Esophagus muscularis mucosa (tissue), 4 donors: ENCODE measurements at regions not wholly inside any gene's neighbourhood (a gene's known extent, or its start where the extent isn't known, plus 50 kb on each side); places are given as distances from the start of the nearest gene placed in this dataset.

Source experiments
- DNase-seq: peaks from one replicate; pipeline ENCODE4 v3.0.0-alpha.2; 2017; ENCODE audit errors: extremely low spot score
- H3K27ac ChIP-seq, 4 donors: fragments of 200-600 bp; sonication (generic); replicated peaks in 1 of 4; 1 replicate in 3 of 4; 2 replicates in 1 of 4; pipeline ENCODE4 v1.5.1; 2016 to 2019; ENCODE audit warnings: mild to moderate bottlenecking in 1 of 4
- H3K27me3 ChIP-seq, 4 donors: fragments of 200-600 bp; sonication (generic); one replicate each; pipeline versions ENCODE4 v1.5.1 to v1.6.0; 2016 to 2019
- H3K36me3 ChIP-seq, 4 donors: fragments of 200-600 bp; sonication (generic); one replicate each; pipeline ENCODE4 v1.5.1; 2016 to 2019
- H3K4me1 ChIP-seq, 4 donors: fragments of 200-600 bp; sonication (generic); one replicate each; pipeline ENCODE4 v1.5.1; 2016 to 2019
- H3K4me3 ChIP-seq, 4 donors: fragments of 200-600 bp; sonication (generic); 1 replicate in 2 of 4; 2 replicates in 2 of 4; pipeline ENCODE4 v1.5.1; 2016 to 2019; ENCODE audit warnings: mild to moderate bottlenecking in 4 of 4, moderate library complexity in 1 of 4
- H3K9me3 ChIP-seq, 4 donors: fragments of 200-600 bp; sonication (generic); 1 replicate in 3 of 4; 2 replicates in 1 of 4; pipeline ENCODE4 v1.5.1; 2016 to 2019
- EP300 ChIP-seq: sonication (generic); formaldehyde crosslinking; IDR thresholded peaks from one replicate; pipeline ENCODE4 v1.6.1; 2017; ENCODE audit warnings: antibody characterized with exemption
- POLR2A ChIP-seq: fragments of 450-650 bp; IDR thresholded peaks from one replicate; pipeline ENCODE4 v1.6.1; 2017; ENCODE audit warnings: antibody characterized with exemption, moderate library complexity, mild to moderate bottlenecking, low read depth
- POLR2AphosphoS5 ChIP-seq, 2 donors: sonication (generic); formaldehyde crosslinking; IDR thresholded peaks; one replicate each; pipeline ENCODE4 v1.6.1; 2017; ENCODE audit warnings: antibody characterized with exemption in 2 of 2
- WGBS: methylation state at CpG from one replicate; pipeline ENCODE4 v1.1.5; 2018; 5-methylcytosine and 5-hydroxymethylcytosine counted together
- intact Hi-C: fragments of 100-400 bp; cut with DNase I; formaldehyde crosslinking; loops from one replicate; pipeline ENCODE4 v1.15.1; 2023
- TF ChIP-seq, protein P1 (sequence below), 3 experiments: fragments of 200-600 bp in 2 of 3; fragments of 450-650 bp in 1 of 3; sonication (generic) in 2 of 3; IDR thresholded peaks; one replicate each; pipeline ENCODE4 v1.5.1; 2017 to 2019; ENCODE audit warnings: antibody characterized with exemption in 3 of 3, mild to moderate bottlenecking in 2 of 3, moderate library complexity in 1 of 3

DNA sequence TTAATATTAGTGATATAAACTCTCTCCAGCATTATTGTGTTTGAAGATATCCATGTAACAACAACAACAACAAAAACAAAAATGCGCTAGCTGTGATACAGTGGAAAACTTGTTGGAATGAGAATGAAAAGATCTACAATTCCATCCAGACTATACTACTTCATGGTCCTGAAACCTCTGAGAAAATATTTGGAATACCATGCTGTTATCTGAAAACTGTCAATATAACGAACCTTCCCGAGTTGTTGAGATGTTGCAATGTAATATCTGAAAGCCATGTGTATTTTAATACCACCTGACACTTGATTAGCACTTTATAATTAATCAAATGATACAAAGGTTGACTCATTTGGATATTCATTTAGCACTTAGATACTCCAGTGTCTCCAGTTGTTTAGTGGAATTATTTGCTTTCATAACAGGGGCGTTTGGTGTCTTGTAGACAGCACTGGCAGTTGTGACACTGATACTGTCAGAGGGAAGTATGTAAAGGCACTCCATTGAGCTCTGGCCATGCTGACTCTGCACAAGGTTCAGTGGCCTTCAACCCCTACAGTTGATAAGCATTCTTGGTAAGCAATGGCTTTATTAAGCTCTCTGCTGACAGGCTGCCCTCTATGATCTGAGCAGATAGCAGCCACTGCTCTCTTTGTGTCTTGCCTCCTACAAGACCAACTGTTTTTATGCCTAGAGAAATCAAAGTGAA, 447.1 kb upstream of the SEL1L start:
- Histone ChIP-seq H3K4me3 (no peak overlapping the region), H3K27ac (no peak overlapping the region), H3K4me1 (no peaks in the 10 kb centered on the region), H3K27me3 (no peaks in the 10 kb centered on the region), H3K9me3 (no peaks in the 10 kb centered on the region), H3K36me3 (no peaks in the 10 kb centered on the region)
- TF ChIP-seq POLR2AphosphoS5 (IDR thresholded peaks at IDR 0.05): no peak
- TF ChIP-seq, protein P1, sequence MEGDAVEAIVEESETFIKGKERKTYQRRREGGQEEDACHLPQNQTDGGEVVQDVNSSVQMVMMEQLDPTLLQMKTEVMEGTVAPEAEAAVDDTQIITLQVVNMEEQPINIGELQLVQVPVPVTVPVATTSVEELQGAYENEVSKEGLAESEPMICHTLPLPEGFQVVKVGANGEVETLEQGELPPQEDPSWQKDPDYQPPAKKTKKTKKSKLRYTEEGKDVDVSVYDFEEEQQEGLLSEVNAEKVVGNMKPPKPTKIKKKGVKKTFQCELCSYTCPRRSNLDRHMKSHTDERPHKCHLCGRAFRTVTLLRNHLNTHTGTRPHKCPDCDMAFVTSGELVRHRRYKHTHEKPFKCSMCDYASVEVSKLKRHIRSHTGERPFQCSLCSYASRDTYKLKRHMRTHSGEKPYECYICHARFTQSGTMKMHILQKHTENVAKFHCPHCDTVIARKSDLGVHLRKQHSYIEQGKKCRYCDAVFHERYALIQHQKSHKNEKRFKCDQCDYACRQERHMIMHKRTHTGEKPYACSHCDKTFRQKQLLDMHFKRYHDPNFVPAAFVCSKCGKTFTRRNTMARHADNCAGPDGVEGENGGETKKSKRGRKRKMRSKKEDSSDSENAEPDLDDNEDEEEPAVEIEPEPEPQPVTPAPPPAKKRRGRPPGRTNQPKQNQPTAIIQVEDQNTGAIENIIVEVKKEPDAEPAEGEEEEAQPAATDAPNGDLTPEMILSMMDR (IDR thresholded peaks at IDR 0.05): no peak
- no peak for TF ChIP-seq POLR2A
- no peak for TF ChIP-seq EP300
- intact Hi-C loops: no loop called here
- WGBS: 82% methylated on average over 4 of the region's 4 CpGs
- no peak for DNase-seq

DNA sequence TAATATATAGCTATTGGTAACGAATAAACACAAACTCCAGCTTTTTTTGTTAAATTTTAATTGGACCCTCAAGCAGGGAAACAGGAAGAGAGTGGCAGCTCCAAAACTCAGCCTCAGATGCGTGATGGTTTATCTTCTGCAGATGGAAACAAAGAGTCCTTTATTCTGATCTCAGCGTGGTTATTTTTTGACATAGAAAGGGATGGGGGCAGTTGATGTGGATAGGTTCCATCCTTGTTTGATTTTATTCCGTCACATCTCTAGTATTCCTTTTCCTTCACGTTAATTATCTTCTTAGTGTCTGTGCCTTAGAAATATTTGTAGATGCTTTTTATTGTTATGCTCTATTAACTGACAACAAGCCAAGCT, 447.6 kb upstream of the SEL1L start:
- H3K9me3 ChIP-seq: no peaks in the 10 kb centered on the region
- H3K27me3 ChIP-seq: no peaks in the 10 kb centered on the region
- H3K4me1 ChIP-seq: no peaks in the 10 kb centered on the region
- no peak for DNase-seq
- no peak overlapping the region for H3K27ac ChIP-seq
- no peaks in the 10 kb centered on the region for H3K36me3 ChIP-seq
- intact Hi-C loops: no loop called here
- WGBS: 76% methylated on average over 5 of the region's 5 CpGs
- no peak overlapping the region for H3K4me3 ChIP-seq
- TF ChIP-seq POLR2A: no peak
- TF ChIP-seq POLR2AphosphoS5 (IDR thresholded peaks at IDR 0.05): no peak
- no peak for TF ChIP-seq EP300
- TF ChIP-seq, protein P1 (IDR thresholded peaks at IDR 0.05): no peak

DNA sequence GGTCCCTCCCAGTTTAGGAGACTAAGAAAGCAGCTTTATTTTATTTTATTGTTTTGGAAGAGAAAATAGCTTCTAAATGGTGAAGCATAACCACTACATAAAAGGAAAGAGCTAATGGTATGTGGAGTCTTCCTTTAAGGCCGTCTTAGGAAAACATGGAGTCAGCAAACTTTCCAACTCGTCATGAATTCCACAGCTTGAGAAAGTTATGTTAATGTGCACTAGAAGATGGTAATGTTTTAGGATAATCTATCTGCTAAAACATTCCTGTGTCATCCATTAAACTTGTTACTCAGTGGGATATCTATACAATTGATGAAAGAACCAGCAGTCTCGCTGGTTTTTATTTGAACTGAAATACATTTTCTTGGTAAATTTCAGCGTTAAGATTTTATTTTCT, 448.4 kb upstream of the SEL1L start:
- Histone ChIP-seq H3K4me1 (no peaks in the 10 kb centered on the region), H3K9me3 (no peaks in the 10 kb centered on the region), H3K4me3 (no peak overlapping the region), H3K27ac (no peak overlapping the region), H3K27me3 (no peaks in the 10 kb centered on the region), H3K36me3 (no peaks in the 10 kb centered on the region)
- intact Hi-C loops: no loop called here
- DNase-seq: no peak
- TF ChIP-seq POLR2AphosphoS5 (IDR thresholded peaks at IDR 0.05) (no peak), POLR2A (no peak), EP300 (no peak)
- TF ChIP-seq, protein P1 (IDR thresholded peaks at IDR 0.05): no peak
- WGBS: 52% methylated on average over 4 of the region's 4 CpGs

DNA sequence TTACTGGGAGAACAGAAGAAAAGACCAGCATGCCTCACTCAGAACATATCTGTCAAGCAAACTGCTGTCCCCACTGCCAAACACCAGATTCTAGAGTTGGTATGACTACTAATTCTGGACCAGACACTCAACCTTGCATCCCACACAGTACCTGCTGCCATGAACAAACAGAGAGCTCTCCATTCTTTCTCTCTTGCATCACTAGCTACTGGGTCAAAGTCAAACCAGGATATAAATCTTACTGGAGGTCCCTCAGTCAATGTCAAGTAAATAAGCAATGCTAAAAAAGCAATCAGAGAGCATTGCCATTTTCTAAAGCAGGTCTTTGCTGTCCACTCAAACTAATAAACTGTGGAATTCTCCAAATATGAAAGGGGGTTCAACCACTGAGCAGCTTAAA, 452.4 kb upstream of the SEL1L start:
- Histone ChIP-seq H3K9me3 (no peaks in the 10 kb centered on the region), H3K27ac (no peak overlapping the region), H3K27me3 (peaks cover 0 to 3% (median 0%) of the 10 kb centered on the region in 4 donors), H3K4me1 (no peaks in the 10 kb centered on the region), H3K36me3 (no peaks in the 10 kb centered on the region), H3K4me3 (no peak overlapping the region)
- DNase-seq: no peak
- TF ChIP-seq, protein P1 (IDR thresholded peaks at IDR 0.05): no peak
- TF ChIP-seq EP300 (no peak), POLR2AphosphoS5 (IDR thresholded peaks at IDR 0.05) (no peak), POLR2A (no peak)
- intact Hi-C loops: no loop called here

DNA sequence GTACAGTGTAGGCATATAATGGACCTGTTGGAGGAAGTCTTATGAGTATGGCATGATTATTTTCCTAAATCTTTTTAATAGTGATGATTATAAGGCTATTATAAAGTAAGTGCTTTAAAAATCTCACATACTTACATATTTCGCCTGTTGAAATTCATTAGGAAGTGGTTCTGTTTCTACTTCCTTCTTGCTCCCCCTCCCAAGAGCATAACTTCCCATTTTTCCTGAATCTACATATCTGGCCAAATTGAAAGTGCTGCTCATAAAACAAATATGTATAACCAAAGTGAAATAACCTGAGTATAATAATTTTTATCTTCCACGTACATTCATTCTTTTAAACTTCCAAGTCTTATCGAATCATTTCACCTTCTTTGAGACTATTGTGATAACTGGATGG, 455.6 kb upstream of the SEL1L start:
- no peak overlapping the region for H3K27ac ChIP-seq
- 73% methylated on average over 3 of the region's 3 CpGs for WGBS
- no peak for TF ChIP-seq EP300
- no peak for TF ChIP-seq POLR2A
- no peak for TF ChIP-seq POLR2AphosphoS5 (IDR thresholded peaks at IDR 0.05)
- TF ChIP-seq, protein P1 (IDR thresholded peaks at IDR 0.05): no peak
- peaks cover 0 to 3% (median 0%) of the 10 kb centered on the region in 4 donors for H3K27me3 ChIP-seq
- DNase-seq: no peak
- H3K4me3 ChIP-seq: no peak overlapping the region
- H3K4me1 ChIP-seq: no peaks in the 10 kb centered on the region
- intact Hi-C loops: no loop called here
- no peaks in the 10 kb centered on the region for H3K36me3 ChIP-seq
- no peaks in the 10 kb centered on the region for H3K9me3 ChIP-seq
